Panc1 (cell line): ENCODE measurements at regions not wholly inside any gene's neighbourhood (a gene's known extent, or its start where the extent isn't known, plus 50 kb on each side); places are given as distances from the start of the nearest gene placed in this dataset.

Experiments used
- ATAC-seq: fragments of 200-7000 bp; cut with Tn5 transposase; 2 replicates; pipeline ENCODE4 v1.9.1; 2020; ENCODE audit warnings: mild to moderate bottlenecking, moderate library complexity
- BruUV-seq: library from RNA; stranded (reverse); fragments of 400-500 nt; replicated peaks from 2 replicates; lab custom pipeline; 2021; lab: Mats Ljungman, UMichigan
- CTCF ChIA-PET: fragments of 300-600 bp; sonication (Branson Sonifier 250); formaldehyde crosslinking; loops from one replicate; lab custom pipeline; 2022; ENCODE audit warnings: antibody characterized with exemption; lab: Charles Lee
- POLR2A ChIA-PET: fragments of 300-600 bp; sonication (Branson Sonifier 250); formaldehyde crosslinking; loops from one replicate; lab custom pipeline; 2022; ENCODE audit warnings: antibody characterized with exemption; lab: Charles Lee
- DNase-seq: peaks from one replicate; pipeline ENCODE4 v3.0.0-alpha.2; 2010; ENCODE audit warnings: low read depth, low spot score
- H3K27ac ChIP-seq: 2 replicates; pipeline ENCODE4 v1.5.1; 2011; ENCODE audit warnings: mild to moderate bottlenecking, low read length, inconsistent platforms
- H3K27me3 ChIP-seq: fragments of 200-500 bp; sonication (Bioruptor generic); 2 replicates; pipeline ENCODE4 v1.6.0; 2014; ENCODE audit warnings: low read length, inconsistent platforms; ENCODE audit not compliant: control insufficient read depth, insufficient read depth
- H3K36me3 ChIP-seq: fragments of 200-500 bp; sonication (Bioruptor generic); 2 replicates; pipeline ENCODE4 v1.5.1; 2014; ENCODE audit warnings: inconsistent platforms, mild to moderate bottlenecking, low read length, moderate library complexity; ENCODE audit not compliant: control insufficient read depth, insufficient read depth
- H3K4me1 ChIP-seq: 2 replicates; pipeline ENCODE4 v1.5.1; 2011; ENCODE audit warnings: inconsistent platforms, mild to moderate bottlenecking, low read length, moderate library complexity; ENCODE audit not compliant: control insufficient read depth, insufficient read depth
- H3K4me3 ChIP-seq, 2 experiments: 2 replicates each; pipeline ENCODE4 v1.5.1; 2011 to 2012; ENCODE audit warnings: low read depth in 2 of 2, low read length in 2 of 2, mild to moderate bottlenecking in 2 of 2, inconsistent platforms in 1 of 2, moderate library complexity in 1 of 2
- H3K9me3 ChIP-seq: fragments of 200-500 bp; sonication (Bioruptor generic); 2 replicates; pipeline ENCODE4 v1.5.1; 2014; ENCODE audit warnings: low read depth, mild to moderate bottlenecking, inconsistent platforms, low read length, moderate library complexity; ENCODE audit not compliant: control insufficient read depth, insufficient read depth
- POLR2AphosphoS5 ChIP-seq: IDR thresholded peaks from 2 replicates; pipeline ENCODE4 v1.6.1; 2012; ENCODE audit warnings: mild to moderate bottlenecking, low read depth, low read length, moderate library complexity
- REST ChIP-seq, 2 experiments: IDR thresholded peaks; 2 replicates each; pipeline ENCODE4 v1.6.1; 2011 to 2012; ENCODE audit warnings: low read depth in 2 of 2, control low read depth in 1 of 2, low read length in 1 of 2, mild to moderate bottlenecking in 1 of 2, moderate library complexity in 1 of 2; ENCODE audit not compliant: insufficient read depth in 1 of 2
- SIN3A ChIP-seq: IDR thresholded peaks from 2 replicates; pipeline ENCODE4 v1.6.1; 2012; ENCODE audit warnings: low read depth, mild to moderate bottlenecking, low read length, moderate library complexity, borderline replicate concordance; ENCODE audit not compliant: insufficient read depth
- TCF7L2 ChIP-seq: IDR thresholded peaks from 2 replicates; pipeline ENCODE4 v1.6.1; 2011; ENCODE audit warnings: mild to moderate bottlenecking, low read depth, low read length, inconsistent platforms
- in situ Hi-C: cut with HindIII; loops from 2 replicates; pipeline ENCODE4 v1.10.0; 2016; ENCODE audit warnings: low sequenced_read_pairs, low pct_unique_long_range_greater_than_20kb
- intact Hi-C: fragments of 100-400 bp; cut with micrococcal nuclease; formaldehyde crosslinking; loops from one replicate; pipeline ENCODE4 v1.10.0; 2022; ENCODE audit not compliant: unreplicated experiment
- TF ChIP-seq, protein P1 (sequence below): fragments of 450-650 bp; IDR thresholded peaks from 2 replicates; pipeline ENCODE4 v1.5.1; 2017; ENCODE audit warnings: mild to moderate bottlenecking

- no peaks in the 10 kb centered on the region for H3K36me3 ChIP-seq
- TF ChIP-seq POLR2AphosphoS5 (no peak), TCF7L2 (no peak), SIN3A (no peak), REST (IDR thresholded peaks at IDR 0.05; ENCODE audit: insufficient read depth in 1 of 2, low read depth in 2 of 2, low read length in 1 of 2) (no peak)
- TF ChIP-seq, protein P1, sequence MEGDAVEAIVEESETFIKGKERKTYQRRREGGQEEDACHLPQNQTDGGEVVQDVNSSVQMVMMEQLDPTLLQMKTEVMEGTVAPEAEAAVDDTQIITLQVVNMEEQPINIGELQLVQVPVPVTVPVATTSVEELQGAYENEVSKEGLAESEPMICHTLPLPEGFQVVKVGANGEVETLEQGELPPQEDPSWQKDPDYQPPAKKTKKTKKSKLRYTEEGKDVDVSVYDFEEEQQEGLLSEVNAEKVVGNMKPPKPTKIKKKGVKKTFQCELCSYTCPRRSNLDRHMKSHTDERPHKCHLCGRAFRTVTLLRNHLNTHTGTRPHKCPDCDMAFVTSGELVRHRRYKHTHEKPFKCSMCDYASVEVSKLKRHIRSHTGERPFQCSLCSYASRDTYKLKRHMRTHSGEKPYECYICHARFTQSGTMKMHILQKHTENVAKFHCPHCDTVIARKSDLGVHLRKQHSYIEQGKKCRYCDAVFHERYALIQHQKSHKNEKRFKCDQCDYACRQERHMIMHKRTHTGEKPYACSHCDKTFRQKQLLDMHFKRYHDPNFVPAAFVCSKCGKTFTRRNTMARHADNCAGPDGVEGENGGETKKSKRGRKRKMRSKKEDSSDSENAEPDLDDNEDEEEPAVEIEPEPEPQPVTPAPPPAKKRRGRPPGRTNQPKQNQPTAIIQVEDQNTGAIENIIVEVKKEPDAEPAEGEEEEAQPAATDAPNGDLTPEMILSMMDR: no peak
- H3K4me3 ChIP-seq: no peak overlapping the region
- DNase-seq (no peak), ATAC-seq (no peak)
- no TSS peak for BruUV-seq
- no peaks in the 10 kb centered on the region for H3K9me3 ChIP-seq
- POLR2A ChIA-PET: no interaction called here
- no peaks in the 10 kb centered on the region for H3K4me1 ChIP-seq
- in situ Hi-C loops (no loop called here), intact Hi-C loops (no loop called here)
- CTCF ChIA-PET: no interaction called here
- H3K27ac ChIP-seq: no peak overlapping the region
- no peaks in the 10 kb centered on the region for H3K27me3 ChIP-seq
Observed at GRCh38 chr10:53260213-53260612, 487.6 kb upstream of the MBL2 start.

GRCh38 chr10:53256623-53257022 lies 484.0 kb upstream of the MBL2 start:
- no peak overlapping the region for H3K4me3 ChIP-seq
- no peaks in the 10 kb centered on the region for H3K9me3 ChIP-seq
- POLR2A ChIA-PET: no interaction called here
- H3K36me3 ChIP-seq: no peaks in the 10 kb centered on the region
- TF ChIP-seq TCF7L2: no peak
- no peak for TF ChIP-seq REST (IDR thresholded peaks at IDR 0.05; ENCODE audit: insufficient read depth in 1 of 2, low read depth in 2 of 2, low read length in 1 of 2)
- TF ChIP-seq, protein P1: no peak
- no peak for TF ChIP-seq POLR2AphosphoS5
- TF ChIP-seq SIN3A: no peak
- no peak for DNase-seq
- intact Hi-C loops (no loop called here), in situ Hi-C loops (no loop called here)
- no peak for ATAC-seq
- no peak overlapping the region for H3K27ac ChIP-seq
- H3K27me3 ChIP-seq: no peaks in the 10 kb centered on the region
- CTCF ChIA-PET: no interaction called here
- no peaks in the 10 kb centered on the region for H3K4me1 ChIP-seq
- BruUV-seq: no TSS peak
